ENCODE measurements at regions not wholly inside any gene's neighbourhood (a gene's known extent, or its start where the extent isn't known, plus 50 kb on each side); places are given as distances from the start of the nearest gene placed in this dataset.

GRCh38 chr10:123506455-123506854, 159.7 kb upstream of the GPR26 start:
- no peak for DNase-seq

DNA sequence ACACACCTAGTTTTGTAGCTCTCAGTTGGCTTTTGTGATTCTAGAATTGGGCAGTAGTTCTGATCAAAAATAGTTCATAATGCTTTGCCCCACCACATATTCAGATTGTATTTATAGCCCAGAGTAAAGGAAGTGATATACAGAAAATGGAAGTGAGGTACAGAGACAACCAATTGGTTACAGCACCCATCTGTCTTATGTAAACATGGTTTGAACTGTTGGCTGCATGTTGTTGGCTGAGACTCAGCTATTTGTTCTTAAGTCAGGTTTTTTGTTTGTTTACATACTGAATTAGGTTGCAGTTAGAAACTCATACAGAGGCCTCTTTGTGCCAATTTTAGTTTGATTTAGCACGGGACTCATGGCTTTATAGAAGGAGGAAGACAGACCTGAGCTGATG, 158.9 kb upstream of the GPR26 start:
- no peak for DNase-seq

DNA sequence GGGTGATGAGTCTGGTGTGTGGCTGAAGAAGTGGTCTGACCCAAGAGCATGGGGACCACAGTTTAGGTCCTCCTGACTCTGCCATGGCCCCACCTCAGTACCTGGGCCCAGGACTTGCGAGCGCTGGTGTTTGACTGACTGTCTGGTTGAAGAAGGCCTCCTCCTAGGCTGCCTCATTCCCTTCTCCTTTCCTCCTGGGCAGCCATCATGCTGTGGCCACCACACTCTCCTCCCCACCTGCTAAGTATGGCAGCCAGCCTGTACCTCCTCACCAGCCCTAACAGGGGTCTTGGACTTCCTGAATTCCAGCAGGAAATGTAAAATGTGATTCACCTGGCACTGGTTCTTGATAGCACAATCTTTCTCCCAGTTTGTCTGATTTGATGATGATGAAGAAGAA, 156.8 kb upstream of the GPR26 start:
- no peak for DNase-seq

- DNase-seq: peak in 1 of 2 experiments; percentile 12
Measured at GRCh38 chr10:123512901-123513775, 153.0 kb upstream of the GPR26 start.

DNA sequence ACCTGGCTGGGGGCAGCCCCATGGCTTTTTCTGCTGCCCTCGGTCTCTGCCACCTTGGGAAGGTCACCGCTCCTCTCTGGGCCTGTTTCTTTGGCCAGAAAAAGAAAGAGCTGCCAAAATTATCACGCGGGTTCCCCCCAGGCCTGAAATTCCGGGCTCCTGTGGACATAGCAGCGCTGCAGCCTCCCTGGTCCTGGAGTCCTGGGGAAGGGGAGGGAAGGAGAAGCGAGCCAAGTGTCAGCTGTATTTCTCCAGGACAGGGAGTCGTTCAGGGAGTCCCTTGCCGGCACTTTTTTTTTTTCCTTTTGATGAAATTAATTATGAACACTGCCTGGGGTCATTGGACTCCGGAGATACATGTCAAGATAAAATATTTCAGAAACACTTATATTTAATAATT, 152.3 kb upstream of the GPR26 start:
- no peak for DNase-seq

DNA sequence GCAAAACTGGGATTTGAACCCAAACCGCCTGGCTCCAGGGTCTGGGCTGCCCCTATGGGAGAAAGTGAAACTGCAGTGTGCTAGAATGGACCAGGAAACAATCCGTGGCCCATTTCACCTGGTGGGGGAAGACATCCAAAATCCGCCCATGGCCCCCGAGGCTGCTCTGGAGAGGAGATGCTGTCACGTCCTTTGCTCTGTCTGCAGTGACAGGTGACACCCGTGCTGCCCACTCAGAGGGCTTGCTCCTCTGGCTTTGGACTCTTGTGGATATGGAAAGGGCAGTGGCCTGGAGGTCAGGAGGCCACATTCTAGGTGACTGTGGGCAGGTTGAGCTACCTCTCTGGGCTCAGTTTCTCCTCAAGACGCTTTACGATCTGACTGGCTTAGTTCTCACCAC, 151.2 kb upstream of the GPR26 start:
- no peak for DNase-seq

DNA sequence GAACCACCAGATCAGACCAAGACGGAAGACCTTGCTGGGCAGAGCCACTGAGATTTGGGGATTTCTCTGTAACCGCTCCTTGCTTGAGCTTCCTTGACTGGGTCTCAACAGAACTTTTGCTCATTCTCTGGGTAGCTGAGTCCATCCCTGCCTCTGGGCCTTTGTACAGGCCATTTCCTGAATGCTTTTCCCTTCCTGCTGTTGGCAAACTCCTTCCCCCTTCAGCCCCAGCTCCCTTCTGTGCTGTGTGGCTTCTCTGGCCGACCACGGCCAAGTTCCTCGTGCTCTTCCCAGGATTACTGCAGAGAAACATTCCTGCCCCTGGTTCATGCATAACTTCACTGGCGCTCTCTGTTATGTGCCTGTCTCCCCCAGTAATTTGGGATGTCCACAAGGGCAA, 150.5 kb upstream of the GPR26 start:
- no peak for DNase-seq

DNA sequence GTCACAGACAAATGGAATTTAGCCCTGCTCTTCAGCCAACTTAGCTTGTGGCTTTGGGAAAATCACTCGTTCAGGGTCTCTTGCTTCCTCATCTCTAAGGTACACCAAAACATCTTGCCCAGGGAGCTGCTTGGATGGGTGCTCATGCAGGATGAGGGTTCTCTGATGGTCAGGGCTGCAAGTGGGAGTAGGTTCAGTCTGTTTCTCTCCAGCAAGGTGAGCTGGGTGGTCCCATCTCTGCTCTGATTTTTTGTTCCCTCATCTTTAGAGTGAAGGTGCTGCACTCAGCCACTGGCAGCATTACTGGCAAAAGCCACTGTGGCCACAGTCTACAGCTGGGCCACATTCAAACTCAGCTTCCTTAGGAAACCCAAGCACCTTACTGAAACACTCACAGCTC, 149.9 kb upstream of the GPR26 start:
- no peak for DNase-seq

DNA sequence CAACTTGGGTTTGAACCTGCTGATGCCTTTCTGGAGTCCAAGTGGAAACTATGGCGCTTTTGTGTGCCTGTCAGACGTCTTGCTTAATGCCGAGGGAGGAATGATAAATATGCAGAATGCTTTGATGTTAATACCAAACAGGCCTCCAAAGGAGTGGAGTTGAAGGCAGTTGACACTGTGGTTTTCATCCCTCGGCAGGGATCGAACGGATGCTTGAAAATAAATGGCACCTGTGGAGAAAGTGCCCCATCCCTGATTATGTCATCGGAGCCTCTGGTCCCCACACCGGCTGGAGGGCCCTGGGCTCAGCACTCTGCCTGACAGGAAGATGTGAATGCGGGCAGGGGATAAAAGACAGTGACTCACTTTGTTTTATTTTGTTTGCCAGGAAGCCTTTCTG, 148.7 kb upstream of the GPR26 start:
- no peak for DNase-seq

- DNase-seq: no peak
Measured at GRCh38 chr10:123517901-123518300, 148.3 kb upstream of the GPR26 start.

DNA sequence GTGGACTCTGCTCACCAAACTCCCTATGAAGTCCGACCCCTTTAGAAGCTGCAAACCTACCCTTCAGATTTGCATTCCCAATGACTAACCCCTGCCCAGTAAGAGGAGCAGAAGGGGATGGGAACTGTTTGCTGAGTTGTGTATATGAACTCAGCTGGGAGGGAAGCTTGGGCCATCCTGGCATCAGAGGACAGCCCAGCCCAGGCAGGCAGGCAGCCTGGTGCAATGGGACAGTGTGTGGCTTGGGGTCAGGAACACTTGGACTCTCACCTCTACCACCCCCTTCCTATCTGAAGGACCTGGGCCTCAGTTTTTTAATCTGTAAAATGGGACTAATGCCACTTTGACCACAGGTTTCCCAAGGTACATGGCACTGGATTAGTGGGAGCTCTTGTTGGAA, 147.4 kb upstream of the GPR26 start:
- DNase-seq: no peak

DNA sequence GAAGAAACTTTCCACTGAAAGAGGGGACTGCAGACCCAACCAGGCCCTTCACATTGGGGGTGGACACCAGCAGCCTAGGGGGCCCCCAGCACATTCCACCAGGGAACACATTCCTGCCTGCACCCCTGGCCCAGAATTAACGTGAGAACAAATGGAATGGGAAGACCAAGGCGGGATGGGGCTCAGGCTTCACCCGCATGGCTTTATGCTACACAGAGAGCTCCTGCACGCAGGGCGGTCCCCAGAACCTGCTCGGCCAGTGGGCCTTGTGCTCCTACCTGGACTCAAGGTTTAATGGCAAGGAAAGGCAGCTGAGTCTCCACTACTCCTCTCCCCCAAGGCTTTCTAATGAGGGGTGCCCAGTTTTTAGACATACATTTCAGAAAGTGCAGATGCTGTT, 146.3 kb upstream of the GPR26 start:
- no peak for DNase-seq

- no peak for DNase-seq
Measured at GRCh38 chr10:123521076-123521475, 145.1 kb upstream of the GPR26 start.

DNA sequence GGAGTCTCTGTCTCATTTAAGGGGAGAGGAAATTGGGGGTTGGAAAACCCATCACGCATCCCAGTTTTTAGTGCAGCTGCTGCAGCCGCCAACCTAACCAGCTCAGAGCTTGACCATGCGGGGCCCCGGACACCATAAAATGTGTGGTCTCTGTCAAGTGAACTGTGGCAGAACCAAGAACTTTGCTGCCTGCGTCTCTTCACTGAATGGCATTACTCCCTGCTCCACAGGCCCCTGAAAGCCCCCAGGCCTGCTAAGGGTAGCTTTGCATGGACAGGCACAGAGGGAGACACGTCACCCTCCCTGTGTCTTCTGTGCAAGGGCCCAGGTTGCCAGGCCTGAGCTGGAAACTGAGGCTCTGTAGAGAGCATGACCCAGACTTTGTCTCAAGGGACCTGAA, 144.6 kb upstream of the GPR26 start:
- DNase-seq: no peak

DNA sequence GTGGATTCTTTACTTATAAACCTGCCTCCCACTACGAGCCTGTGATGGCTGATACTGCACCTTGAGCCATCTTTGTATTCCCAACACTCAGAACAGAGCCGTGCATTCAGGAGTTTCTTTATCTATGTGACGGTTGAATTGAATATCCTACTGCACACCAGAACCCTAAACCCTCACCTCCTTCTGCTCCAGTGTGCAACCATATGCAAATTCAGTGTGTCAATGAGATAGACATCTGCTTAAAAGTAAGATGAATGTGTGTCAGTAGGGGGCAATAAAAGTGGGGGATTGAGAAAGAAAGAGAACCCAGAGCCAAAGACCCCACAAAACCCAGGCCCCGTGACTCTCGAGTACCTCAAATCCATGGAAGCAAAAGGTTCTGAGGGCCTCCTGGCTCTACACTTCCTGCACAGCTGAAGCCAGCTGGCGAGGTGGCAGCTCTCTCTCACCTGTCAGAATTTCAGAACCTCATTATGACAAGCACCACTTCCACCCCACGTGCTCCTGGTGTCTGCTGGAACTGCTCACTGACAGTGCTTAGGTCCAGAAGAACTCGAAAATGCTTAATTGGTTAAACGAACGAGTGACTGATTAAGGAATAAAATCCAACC, 143.3 kb upstream of the GPR26 start:
- DNase-seq: no peak

- no peak for DNase-seq
Measured at GRCh38 chr10:123523833-123524232, 142.3 kb upstream of the GPR26 start.

DNA sequence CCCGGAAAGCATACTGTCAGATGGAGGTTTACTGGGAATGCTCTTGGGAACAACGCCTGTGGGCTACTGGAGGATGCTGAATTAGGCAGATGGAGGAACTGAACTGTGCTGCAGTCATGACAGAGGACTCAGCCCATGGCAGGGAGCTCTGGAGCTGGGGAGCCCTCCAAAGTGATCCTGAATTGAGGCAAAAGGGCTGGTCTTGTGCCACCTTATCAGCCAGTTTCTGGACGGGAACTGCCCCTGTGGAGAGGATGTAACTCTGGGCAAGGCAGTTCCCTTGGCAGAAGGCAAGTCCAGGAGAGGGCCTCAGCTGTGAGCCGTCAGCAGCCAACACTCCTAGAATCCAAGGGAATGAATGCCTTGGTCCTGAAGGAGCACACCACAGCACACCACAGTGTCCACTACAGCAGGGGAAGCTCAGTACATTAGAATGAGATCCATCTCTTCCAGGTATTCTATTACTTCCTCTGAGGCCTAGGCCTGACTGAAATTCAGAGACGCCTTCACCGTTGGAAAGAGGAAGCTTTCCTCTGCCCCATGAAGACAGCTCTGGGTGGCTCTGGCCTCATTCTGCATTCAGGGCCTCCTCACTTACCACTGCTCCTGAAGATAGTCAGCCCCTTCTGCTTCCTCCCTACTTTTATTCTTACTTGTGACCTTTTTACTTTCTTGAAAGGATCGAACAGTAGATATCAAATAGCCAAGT, 139.6 kb upstream of the GPR26 start:
- DNase-seq: no peak

DNA sequence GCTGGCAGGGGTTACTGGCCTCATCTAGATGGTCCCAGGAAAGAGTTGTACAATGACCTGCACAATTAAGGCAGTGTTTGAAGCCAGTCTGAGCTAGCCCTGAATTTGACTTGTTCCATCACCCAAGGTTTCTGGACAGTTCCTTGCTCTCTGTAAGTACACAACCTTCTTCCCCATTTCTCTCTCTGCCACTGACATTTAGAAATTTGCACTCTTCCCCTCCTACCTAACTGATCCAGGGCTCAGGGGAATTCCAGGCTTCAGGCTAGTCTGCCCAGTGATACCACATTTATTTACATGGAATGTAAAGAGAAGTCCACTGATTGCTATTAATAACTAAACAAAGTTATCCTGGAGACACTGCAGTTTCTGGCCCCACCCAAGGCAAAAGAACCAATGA, 139.0 kb upstream of the GPR26 start:
- DNase-seq: no peak

GRCh38 chr10:123529146-123529760, 136.9 kb upstream of the GPR26 start:
- DNase-seq: no peak

GRCh38 chr10:123530166-123530870, 135.8 kb upstream of the GPR26 start:
- no peak for DNase-seq

- DNase-seq: no peak
Measured at GRCh38 chr10:123535386-123535785, 130.8 kb upstream of the GPR26 start.

- no peak for DNase-seq
Measured at GRCh38 chr10:123536176-123536845, 129.8 kb upstream of the GPR26 start.

Measured in NCI-H524 (cell line).